Natural killer cell (primary cell): ENCODE measurements at regions not wholly inside any gene's neighbourhood (a gene's known extent, or its start where the extent isn't known, plus 50 kb on each side); places are given as distances from the start of the nearest gene placed in this dataset.

Source experiments
- ATAC-seq, 3 donors: fragments of 150-1000 bp in 2 of 3; fragments of 200-7000 bp in 1 of 3; cut with Tn5 transposase; 1 replicate in 1 of 3; 2 replicates in 2 of 3; pipeline ENCODE4 v1.10.0; 2021; ENCODE audit warnings: mild to moderate bottlenecking in 2 of 3, moderate library complexity in 2 of 3
- DNase-seq, 2 donors: peaks; one replicate each; pipeline versions ENCODE4 v3.0.0 to v3.0.0-alpha.2; 2013 to 2021; ENCODE audit warnings: mixed read lengths in 1 of 2
- H3K27ac ChIP-seq: one replicate; pipeline ENCODE4 v1.5.1; 2013; ENCODE audit warnings: mild to moderate bottlenecking, low read length
- H3K27me3 ChIP-seq: one replicate; pipeline ENCODE4 v1.6.1; 2013; ENCODE audit warnings: low read length; ENCODE audit not compliant: control insufficient read depth, insufficient read depth
- H3K36me3 ChIP-seq: one replicate; pipeline ENCODE4 v1.6.1; 2013; ENCODE audit warnings: low read length; ENCODE audit not compliant: control insufficient read depth, insufficient read depth
- H3K4me1 ChIP-seq: one replicate; pipeline ENCODE4 v1.6.1; 2013; ENCODE audit warnings: low read length; ENCODE audit not compliant: control insufficient read depth, insufficient read depth
- H3K4me3 ChIP-seq: one replicate; pipeline ENCODE4 v1.5.1; 2013; ENCODE audit warnings: low read length
- H3K9me3 ChIP-seq: one replicate; pipeline ENCODE4 v1.6.1; 2013; ENCODE audit warnings: low read length; ENCODE audit not compliant: control insufficient read depth, insufficient read depth
- H3K27ac Mint-ChIP-seq, 2 donors: one replicate each; pipeline ENCODE4 v1.8.0; 2022; ENCODE audit warnings: mild to moderate bottlenecking in 2 of 2, mixed read lengths in 2 of 2, moderate library complexity in 1 of 2
- H3K27me3 Mint-ChIP-seq, 2 donors: one replicate each; pipeline ENCODE4 v1.8.0; 2022; ENCODE audit warnings: low read depth in 2 of 2, mixed read lengths in 2 of 2
- H3K36me3 Mint-ChIP-seq: one replicate; pipeline ENCODE4 v1.8.0; 2022; ENCODE audit warnings: mixed read lengths
- H3K4me1 Mint-ChIP-seq, 2 donors: one replicate each; pipeline ENCODE4 v1.8.0; 2022; ENCODE audit warnings: mixed read lengths in 2 of 2
- H3K4me3 Mint-ChIP-seq: one replicate; pipeline ENCODE4 v1.8.0; 2022; ENCODE audit warnings: mild to moderate bottlenecking, moderate library complexity, mixed read lengths
- H3K9me3 Mint-ChIP-seq, 2 donors: one replicate each; pipeline ENCODE4 v1.8.0; 2022; ENCODE audit warnings: mixed read lengths in 2 of 2
- CTCF ChIP-seq: fragments of 200-600 bp; IDR thresholded peaks from one replicate; pipeline ENCODE4 v1.8.0; 2022; ENCODE audit warnings: antibody characterized with exemption
- WGBS: methylation state at CpG from one replicate; pipeline ENCODE4 v1.1.7; 2013; ENCODE audit warnings: missing lambda C conversion rate; ENCODE audit not compliant: insufficient coverage; 5-methylcytosine and 5-hydroxymethylcytosine counted together
- intact Hi-C: fragments of 100-400 bp; cut with micrococcal nuclease; formaldehyde crosslinking; loops from one replicate; pipeline ENCODE4 v1.14.2; 2022

GRCh38 chr2:133966720-133967304 is 287.1 kb upstream of the MGAT5 start:
- H3K27ac Mint-ChIP-seq, result no peak overlapping the region
- no peaks in the 10 kb centered on the region for H3K27me3 ChIP-seq
- no peaks in the 10 kb centered on the region for H3K36me3 ChIP-seq
- no peak overlapping the region for H3K27ac ChIP-seq
- H3K4me3 Mint-ChIP-seq, result no peak overlapping the region
- no peaks in the 10 kb centered on the region for H3K36me3 Mint-ChIP-seq
- peaks cover 16% of the 10 kb centered on the region in 2 donors for H3K27me3 Mint-ChIP-seq
- no peaks in the 10 kb centered on the region for H3K9me3 ChIP-seq
- H3K4me3 ChIP-seq, result no peak overlapping the region
- H3K4me1 Mint-ChIP-seq, result no peaks in the 10 kb centered on the region
- WGBS, result 72% methylated on average over 4 of the region's 4 CpGs
- no peak for DNase-seq
- no peaks in the 10 kb centered on the region for H3K9me3 Mint-ChIP-seq
- H3K4me1 ChIP-seq, result no peaks in the 10 kb centered on the region
- no peak for ATAC-seq
- intact Hi-C loops, result no loop called here
- TF ChIP-seq CTCF, result no peak

DNA sequence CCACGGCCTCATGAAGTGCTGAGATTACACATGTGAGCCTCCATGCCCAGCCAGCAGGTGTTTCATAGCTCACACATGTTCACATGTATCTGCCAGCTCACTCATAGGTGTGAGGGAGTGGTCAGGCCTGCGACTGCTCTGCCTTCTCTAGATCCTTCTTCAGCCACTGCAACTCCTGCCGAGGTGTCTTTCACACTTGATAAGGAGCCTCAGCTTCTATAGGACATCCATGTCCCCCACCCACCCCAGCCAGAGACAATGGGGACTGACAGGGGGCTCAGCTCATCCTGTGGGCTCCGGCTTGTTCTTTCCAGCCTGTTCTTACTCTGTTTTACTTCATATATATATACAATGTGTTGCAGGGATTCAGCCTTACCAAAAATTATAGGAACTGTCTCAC is 286.5 kb upstream of the MGAT5 start:
- no peaks in the 10 kb centered on the region for H3K9me3 ChIP-seq
- 86% methylated on average over 3 of the region's 4 CpGs for WGBS
- H3K36me3 Mint-ChIP-seq, result no peaks in the 10 kb centered on the region
- no peak overlapping the region for H3K27ac Mint-ChIP-seq
- intact Hi-C loops, result no loop called here
- DNase-seq (no peak), ATAC-seq (no peak)
- no peak overlapping the region for H3K27ac ChIP-seq
- no peaks in the 10 kb centered on the region for H3K36me3 ChIP-seq
- H3K9me3 Mint-ChIP-seq, result no peaks in the 10 kb centered on the region
- H3K4me1 ChIP-seq, result no peaks in the 10 kb centered on the region
- no peaks in the 10 kb centered on the region for H3K27me3 ChIP-seq
- no peak overlapping the region for H3K4me3 ChIP-seq
- no peaks in the 10 kb centered on the region for H3K4me1 Mint-ChIP-seq
- no peak for TF ChIP-seq CTCF
- peaks cover 16% of the 10 kb centered on the region in 2 donors for H3K27me3 Mint-ChIP-seq
- no peak overlapping the region for H3K4me3 Mint-ChIP-seq

GRCh38 chr2:133968446-133968845 is 285.4 kb upstream of the MGAT5 start:
- whole genome bisulfite sequencing, result 71% methylated on average over 3 of the region's 3 CpGs
- H3K9me3 Mint-ChIP-seq, result no peaks in the 10 kb centered on the region
- no peaks in the 10 kb centered on the region for H3K36me3 Mint-ChIP-seq
- no peak overlapping the region for H3K27ac ChIP-seq
- no peak for TF ChIP-seq CTCF
- H3K4me3 ChIP-seq, result no peak overlapping the region
- H3K27me3 ChIP-seq, result no peaks in the 10 kb centered on the region
- H3K4me3 Mint-ChIP-seq, result no peak overlapping the region
- no peaks in the 10 kb centered on the region for H3K4me1 ChIP-seq
- no peaks in the 10 kb centered on the region for H3K9me3 ChIP-seq
- H3K27me3 Mint-ChIP-seq, result peaks cover 6 to 16% of the 10 kb centered on the region in 2 donors
- ATAC-seq, result no peak
- no peaks in the 10 kb centered on the region for H3K36me3 ChIP-seq
- H3K27ac Mint-ChIP-seq, result no peak overlapping the region
- H3K4me1 Mint-ChIP-seq, result no peaks in the 10 kb centered on the region
- no peak for DNase-seq
- intact Hi-C loops, result no loop called here

GRCh38 chr2:133970641-133971040 is 283.2 kb upstream of the MGAT5 start:
- WGBS, result 81% methylated on average over 6 of the region's 6 CpGs

More at GRCh38 chr2:133970641-133971040, 283.2 kb upstream of the MGAT5 start:
- no peaks in the 10 kb centered on the region for H3K9me3 Mint-ChIP-seq
- peaks cover 6 to 20% of the 10 kb centered on the region in 2 donors for H3K27me3 Mint-ChIP-seq
- H3K36me3 ChIP-seq, result no peaks in the 10 kb centered on the region
- no peak for TF ChIP-seq CTCF
- intact Hi-C loops, result no loop called here
- no peak for DNase-seq
- H3K36me3 Mint-ChIP-seq, result no peaks in the 10 kb centered on the region
- no peak overlapping the region for H3K4me3 Mint-ChIP-seq
- no peak overlapping the region for H3K27ac ChIP-seq
- no peaks in the 10 kb centered on the region for H3K27me3 ChIP-seq
- ATAC-seq, result no peak
- H3K9me3 ChIP-seq, result no peaks in the 10 kb centered on the region
- H3K4me3 ChIP-seq, result no peak overlapping the region
- H3K4me1 Mint-ChIP-seq, result no peaks in the 10 kb centered on the region
- H3K27ac Mint-ChIP-seq, result no peak overlapping the region
- no peaks in the 10 kb centered on the region for H3K4me1 ChIP-seq
